ENCODE measurements at regions not wholly inside any gene's neighbourhood (a gene's known extent, or its start where the extent isn't known, plus 50 kb on each side); places are given as distances from the start of the nearest gene placed in this dataset.
"Not testable (repeated sequence)": the region's sequence is repeated elsewhere in the genome, so short reads cannot be mapped to it uniquely, and the experiment has no call there.

DNA sequence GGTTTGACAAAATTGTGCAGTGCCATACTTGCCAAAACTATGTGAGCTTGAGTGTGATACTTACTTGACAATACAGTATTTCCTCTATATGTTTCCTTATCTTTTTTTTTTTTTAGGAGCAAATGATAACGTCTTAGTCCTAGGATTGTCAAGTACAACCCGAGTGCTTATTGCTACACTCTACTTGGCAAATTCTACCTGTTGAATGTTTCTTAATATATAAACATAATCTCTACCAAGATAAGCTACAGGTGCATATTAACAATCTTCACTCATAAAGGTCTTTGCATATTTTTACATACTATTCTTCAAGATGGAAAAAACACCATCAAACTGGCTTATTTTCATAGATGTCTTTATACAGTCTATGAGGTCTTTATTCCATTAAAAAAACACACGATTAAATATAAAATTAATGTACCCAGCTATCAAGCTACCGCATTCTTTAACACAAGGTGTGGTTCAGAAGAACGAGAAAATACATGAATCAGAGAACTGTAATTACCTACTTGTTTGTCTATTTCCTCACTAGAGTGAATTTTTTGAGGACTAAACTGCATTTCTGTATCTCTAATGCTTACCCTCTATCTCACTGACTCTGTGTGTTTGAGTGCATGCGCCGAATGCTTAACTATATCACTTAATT, 76.1 kb upstream of the PDSS1 start:
- DNase-seq (ENCODE audit: low spot score) = no peak

DNA sequence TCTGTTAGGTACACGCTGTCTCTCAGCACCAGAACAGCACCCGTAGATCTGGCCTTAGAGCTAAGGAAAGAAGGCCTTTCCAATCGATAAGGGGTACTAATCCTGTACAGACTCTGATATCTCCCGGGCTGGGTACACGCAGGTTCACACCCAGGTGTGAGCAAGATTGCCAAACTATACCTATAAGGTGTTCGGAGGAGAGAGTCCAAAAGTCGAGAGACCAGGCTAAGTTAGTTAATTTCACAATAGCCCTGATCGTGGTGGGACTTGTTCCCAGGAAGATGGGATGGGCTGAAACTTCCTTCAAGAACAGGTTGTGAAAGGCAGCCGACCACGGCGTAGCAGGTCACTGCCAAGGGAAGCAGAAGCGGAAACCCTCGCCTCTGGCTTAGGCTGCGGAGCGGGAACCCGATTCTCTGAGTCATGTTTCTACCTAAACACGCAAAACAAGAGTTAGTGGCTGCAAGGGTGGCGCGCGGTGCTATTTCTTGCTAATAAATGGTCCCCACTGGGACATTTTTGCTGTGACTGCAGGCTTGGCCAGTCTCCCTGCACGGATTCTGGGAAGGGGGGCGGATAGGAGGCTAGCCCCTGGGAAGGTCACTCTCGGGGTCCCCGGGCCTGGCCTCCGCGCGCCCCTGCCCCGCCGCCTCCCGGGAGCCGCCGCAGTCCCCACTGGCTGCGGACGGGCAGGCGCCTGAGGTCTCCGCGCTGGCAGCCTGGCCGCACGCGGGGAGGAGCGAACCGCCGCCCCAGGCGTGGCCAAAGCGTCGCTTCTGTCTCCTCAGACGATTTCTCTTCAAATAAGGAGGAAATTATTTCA, 75.4 kb upstream of the PDSS1 start:
- DNase-seq (ENCODE audit: low spot score) = peak; percentile 28

DNA sequence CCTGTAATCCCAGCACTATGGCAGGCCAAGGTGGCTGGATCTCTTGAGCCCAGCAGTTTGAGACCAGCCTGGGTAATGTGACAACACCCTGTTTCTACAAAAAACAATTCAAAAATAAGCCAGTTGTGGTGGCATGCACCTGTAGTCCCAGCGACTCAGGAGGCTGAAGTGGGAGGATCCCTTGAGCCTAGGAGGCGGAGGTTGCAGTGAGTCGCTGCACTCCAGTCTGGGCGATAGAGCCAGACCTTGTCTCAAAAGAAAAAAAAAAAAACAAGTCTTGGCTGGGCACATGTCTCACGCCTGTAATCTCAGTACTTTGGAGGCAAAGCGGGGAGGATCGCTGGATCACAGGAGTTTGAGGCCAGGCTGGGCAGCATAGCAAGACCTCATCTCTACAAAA, 74.6 kb upstream of the PDSS1 start:
- DNase-seq (ENCODE audit: low spot score) = no peak

DNA sequence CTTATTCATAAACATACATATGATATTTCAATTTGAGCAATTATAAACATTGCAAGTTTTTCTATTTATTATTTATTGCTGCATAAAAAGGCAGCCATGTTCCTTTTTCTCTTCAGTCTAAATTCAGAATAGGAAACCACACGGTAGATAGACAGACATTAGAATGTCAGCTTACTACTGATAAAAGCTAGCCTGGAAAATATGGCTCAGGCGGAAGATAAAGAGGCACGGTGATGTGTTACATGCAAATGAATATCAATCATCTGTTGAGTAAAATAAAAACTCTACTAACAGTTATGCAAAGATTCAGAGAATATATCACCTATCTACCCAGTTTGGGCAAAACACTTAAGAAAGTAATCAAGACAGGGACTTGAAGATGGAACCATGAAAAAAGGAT, 73.5 kb upstream of the PDSS1 start:
- DNase-seq (ENCODE audit: low spot score) = no peak

DNA sequence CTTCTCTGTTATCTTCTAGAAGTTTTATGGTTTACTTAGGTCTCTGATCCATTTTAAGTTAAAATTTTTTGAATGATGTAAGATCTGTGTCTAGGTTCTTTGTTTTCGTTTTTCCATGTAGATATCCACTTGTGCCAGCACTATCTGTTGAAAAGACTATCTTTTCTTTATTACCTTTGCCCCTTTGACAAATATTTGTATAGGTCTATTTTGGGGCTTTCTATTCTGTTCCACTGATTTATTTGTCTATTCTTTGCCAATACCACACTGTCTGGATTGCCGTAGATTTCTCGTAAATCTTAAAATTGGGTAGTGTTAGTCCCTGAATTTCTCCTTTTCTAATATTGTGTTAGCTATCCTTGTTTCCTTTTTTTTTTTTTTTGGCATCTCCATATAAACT, 71.4 kb upstream of the PDSS1 start:
- no peak for DNase-seq (ENCODE audit: low spot score)

DNA sequence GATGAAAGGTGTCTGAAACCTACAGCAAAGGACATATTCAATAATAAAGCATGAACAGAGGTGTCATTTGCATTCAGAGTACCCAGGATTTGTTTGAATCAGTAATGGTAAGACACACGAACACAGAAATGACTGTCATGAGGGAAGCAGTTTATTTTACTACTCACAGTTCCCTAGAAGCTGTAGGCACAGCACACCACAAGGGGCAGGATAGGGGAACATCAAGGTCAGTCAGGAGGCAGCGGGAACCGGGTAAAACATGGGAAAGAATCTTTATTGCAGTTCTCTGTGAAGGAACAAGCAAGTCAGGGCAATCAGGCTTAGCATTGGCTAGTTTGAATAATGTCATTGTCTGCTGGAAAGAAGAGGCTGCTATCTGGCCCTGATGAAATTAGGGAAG, 70.2 kb upstream of the PDSS1 start:
- DNase-seq (ENCODE audit: low spot score) = no peak

DNA sequence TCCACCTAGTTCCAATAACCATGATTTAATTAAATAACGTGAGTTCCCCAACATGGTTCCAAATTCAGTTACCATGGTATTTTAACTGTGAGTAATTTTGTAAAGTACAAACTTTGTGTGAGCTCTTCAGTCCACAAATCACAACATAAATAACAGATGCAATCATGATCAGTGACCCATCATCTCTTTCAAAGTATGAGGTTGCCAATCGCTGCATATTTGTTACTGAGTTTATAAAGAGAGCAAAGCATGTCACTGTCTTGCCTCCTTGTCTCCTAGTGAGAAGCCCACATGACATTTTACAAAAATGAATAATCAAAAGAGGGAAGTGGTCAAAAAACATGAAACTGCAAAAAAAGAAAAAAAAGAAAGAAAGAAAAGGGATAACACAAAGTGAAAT, 69.1 kb upstream of the PDSS1 start:
- DNase-seq (ENCODE audit: low spot score) = no peak

DNA sequence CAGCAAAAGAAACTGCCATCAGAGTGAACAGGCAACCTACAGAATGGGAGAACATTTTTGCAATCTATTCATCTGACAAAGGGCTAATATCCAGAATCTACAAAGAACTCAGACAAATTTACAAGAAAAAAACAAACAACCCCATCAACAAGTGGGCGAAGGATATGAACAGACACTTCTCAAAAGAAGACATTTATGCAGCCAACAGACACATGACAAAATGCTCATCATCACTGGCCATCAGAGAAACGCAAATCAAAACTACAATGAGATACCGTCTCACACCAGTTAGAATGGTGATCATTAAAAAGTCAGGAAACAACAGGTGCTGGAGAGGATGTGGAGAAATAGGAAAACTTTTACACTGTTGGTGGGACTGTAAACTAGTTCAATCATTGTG, 65.3 kb upstream of the PDSS1 start:
- DNase-seq (ENCODE audit: low spot score) = not testable (repeated sequence)

DNA sequence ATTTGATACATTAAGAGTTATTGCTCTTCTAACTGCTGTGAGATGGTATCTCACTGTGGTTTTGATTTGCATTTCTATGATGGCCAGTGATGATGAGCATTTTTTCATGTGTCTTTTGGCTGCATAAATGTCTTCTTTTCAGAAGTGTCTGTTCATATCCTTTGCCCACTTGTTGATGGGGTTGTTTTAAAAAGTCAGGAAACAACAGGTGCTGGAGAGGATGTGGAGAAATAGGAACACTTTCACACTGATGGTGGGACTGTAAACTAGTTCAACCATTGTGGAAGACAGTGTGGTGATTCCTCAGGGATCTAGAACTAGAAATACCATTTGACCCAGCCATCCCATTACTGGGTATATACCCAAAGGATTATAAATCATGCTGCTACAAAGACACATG, 63.4 kb upstream of the PDSS1 start:
- DNase-seq (ENCODE audit: low spot score) = not testable (repeated sequence)

DNA sequence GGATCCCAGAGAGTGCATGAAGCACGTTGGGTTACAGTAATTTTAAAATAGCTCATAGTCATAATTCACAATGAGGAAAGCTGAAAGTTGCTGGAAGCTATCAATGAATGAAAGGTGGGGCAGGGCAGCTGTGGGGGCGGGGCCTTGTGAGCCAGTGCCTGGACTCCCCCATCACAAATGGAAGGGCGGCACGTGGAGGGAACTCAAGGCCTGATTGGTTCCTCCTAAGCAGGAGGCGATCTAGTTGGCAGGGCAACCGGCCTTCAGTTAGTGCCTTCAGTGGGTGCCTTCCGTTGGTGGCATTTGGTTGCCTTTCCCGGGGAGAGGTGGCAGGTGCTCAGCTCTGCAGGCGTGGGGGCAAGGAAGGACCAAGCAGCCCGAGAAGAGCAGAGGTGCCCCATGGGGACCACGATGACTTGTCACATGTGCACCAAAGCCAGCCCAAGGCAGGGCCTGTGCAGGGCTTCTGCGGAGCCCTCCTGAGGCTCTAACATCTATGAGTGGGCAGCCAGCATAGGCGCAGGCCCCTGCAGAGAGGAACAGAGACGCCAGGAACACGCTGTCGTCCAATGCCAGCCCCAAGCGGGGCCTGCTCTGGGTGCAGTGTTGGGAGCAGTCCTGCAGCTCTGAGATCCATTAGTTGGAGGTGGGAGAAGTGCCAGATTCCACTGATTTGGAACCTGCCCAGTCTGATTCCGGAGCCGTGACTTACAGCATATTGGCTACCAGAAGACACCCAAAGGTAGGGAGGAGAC, 59.8 kb upstream of the PDSS1 start:
- no peak for DNase-seq (ENCODE audit: low spot score)

DNA sequence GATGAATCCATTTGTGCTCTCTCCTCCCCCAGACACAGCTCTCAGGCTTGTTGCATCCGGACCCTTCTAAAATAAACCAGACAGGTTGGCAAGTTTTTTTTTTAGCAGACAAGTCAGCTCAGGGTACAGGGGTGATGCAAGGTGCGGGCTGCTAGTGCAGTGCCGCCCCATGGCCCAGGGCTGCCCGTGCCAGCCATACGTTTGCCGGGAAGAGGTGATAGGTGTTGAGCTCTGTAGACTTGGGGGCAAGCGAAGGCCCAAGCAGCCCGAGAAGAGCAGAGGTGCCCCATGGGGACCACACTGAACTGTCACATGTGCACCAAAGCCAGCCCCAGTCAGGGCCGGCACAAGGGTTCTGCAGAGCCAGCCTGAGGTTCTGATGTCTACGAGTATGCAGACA, 57.1 kb upstream of the PDSS1 start:
- DNase-seq (ENCODE audit: low spot score) = no peak

DNA sequence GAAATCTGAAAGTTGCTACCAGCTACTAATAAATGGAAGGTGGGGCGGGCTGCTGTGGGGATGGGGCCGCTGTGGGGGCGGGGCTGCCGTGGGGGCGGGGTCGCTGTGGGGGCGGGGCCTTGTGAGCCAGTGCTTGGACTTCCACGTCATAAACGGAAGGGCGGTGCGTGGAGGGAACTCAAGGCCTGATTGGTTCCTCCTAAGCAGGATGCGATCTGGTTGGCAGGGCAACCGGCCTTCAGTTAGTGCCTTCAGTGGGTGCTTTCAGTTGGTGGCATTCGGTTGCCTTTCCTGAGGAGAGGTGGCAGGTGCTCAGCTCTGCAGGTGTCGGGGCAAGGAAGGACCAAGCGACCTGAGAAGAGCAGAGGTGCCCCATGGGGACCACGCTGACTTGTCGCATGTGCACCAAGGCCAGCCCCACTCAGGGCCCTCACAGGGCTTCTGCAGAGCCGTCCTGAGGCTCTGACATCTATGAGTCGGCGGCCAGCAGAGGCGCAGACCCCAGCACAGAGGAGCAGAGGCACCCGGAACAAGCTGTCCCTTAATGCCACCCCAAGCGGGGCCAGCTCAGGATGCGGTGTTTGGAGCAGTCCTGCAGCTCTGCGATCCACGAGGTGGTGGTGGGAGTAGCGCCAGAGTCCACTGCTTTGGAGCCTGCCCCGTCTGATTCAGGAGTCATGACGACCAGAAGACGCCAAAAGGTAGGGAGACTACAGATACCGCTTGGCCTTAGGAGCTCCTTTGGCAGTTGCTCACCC, 54.4 kb upstream of the PDSS1 start:
- DNase-seq (ENCODE audit: low spot score) = no peak

DNA sequence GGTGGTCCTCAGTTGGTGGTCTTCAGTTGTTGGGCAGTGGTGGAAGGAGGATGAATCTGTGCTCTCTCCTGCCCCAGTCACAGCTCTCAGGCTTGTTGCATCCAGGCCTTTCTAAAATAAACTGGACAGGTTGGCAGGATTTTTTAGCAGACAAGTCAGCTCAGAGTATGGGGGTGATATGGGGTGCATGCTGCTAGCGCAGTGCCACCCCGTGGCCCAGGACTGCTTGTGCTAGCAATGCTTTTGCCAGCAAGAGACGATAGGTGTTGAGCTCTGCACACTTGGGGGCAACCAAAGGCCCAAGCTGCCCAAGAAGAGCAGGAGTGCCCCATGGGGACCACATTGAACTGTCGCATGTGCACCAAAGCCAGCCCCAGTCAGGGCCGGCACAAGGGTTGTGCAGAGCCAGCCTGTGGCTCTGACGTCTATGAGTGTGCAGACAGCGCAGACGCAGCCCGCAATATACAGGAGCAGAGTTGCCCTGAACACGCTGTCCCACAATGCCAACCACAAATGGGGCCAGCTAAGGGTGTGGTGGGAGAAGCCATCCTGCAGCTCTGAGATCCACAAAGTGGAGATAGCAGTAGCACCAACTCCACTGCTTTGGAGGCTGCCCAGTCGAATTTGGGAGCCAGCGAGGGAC, 49.8 kb upstream of the PDSS1 start:
- DNase-seq (ENCODE audit: low spot score) = no peak
